ENCODE measurements at regions not wholly inside any gene's neighbourhood (a gene's known extent, or its start where the extent isn't known, plus 50 kb on each side); places are given as distances from the start of the nearest gene placed in this dataset.

GRCh38 chr5:13601112-13601511 is 343.4 kb downstream of the DNAH5 start:
- no peak overlapping the region for H3K4me3 ChIP-seq (ENCODE audit: extremely low read depth in 1 of 4, insufficient read depth in 2 of 4, low read depth in 3 of 4, low read length in 4 of 4)
- H2BK15ac ChIP-seq (ENCODE audit: low read length): no peak overlapping the region
- no peaks in the 10 kb centered on the region for H3K27me3 ChIP-seq (replicated peaks in 1 of 4; ENCODE audit: control insufficient read depth in 3 of 4, extremely low read depth in 1 of 4, insufficient read depth in 3 of 4, low read length in 3 of 4)
- no peak overlapping the region for H3K27ac ChIP-seq (ENCODE audit: low read depth, low read length)
- H3K18ac ChIP-seq (ENCODE audit: extremely low read depth, low read length): no peak overlapping the region
- H2BK120ac ChIP-seq (replicated peaks; ENCODE audit: low read depth, low read length): no peak overlapping the region
- no peak for TF ChIP-seq NRF1 (IDR thresholded peaks at IDR 0.05; ENCODE audit: low read depth, low read length)
- no peak for TF ChIP-seq POLR2A (IDR thresholded peaks at IDR 0.05; ENCODE audit: control extremely low read depth in 1 of 2, low read depth in 2 of 2, low read length in 2 of 2)
- no peak for TF ChIP-seq GABPA (IDR thresholded peaks at IDR 0.05; ENCODE audit: borderline replicate concordance, insufficient read depth, low read length)
- TF ChIP-seq HDAC2 (IDR thresholded peaks at IDR 0.05; ENCODE audit: borderline replicate concordance in 1 of 2, low read depth in 2 of 2, low read length in 2 of 2): no peak
- TF ChIP-seq ASH2L (IDR thresholded peaks at IDR 0.05; ENCODE audit: low read length): no peak
- TF ChIP-seq ATF3 (IDR thresholded peaks at IDR 0.05; ENCODE audit: insufficient read depth, low read depth, low read length): no peak
- TF ChIP-seq GTF2F1 (IDR thresholded peaks at IDR 0.05; ENCODE audit: borderline replicate concordance, low read depth, low read length): no peak
- TF ChIP-seq SIX5 (IDR thresholded peaks at IDR 0.05; ENCODE audit: low read depth, low read length): no peak
- no peak overlapping the region for H2BK5ac ChIP-seq (ENCODE audit: low read depth, low read length)
- H2BK12ac ChIP-seq (ENCODE audit: low read depth, low read length): no peak overlapping the region
- DNase-seq (ENCODE audit: low read depth in 1 of 2, low spot score in 2 of 2) (no peak), FAIRE-seq (no peak)
- no peaks in the 10 kb centered on the region for H3K79me1 ChIP-seq (ENCODE audit: low read depth, low read length)
- no peak overlapping the region for H4K91ac ChIP-seq (replicated peaks; ENCODE audit: insufficient read length, low read length)
- H4K20me1 ChIP-seq (replicated peaks in 1 of 2; ENCODE audit: control insufficient read depth in 1 of 2, insufficient read depth in 2 of 2, low read length in 2 of 2): no peaks in the 10 kb centered on the region
- H3K9ac ChIP-seq (replicated peaks in 1 of 4; ENCODE audit: extremely low read depth in 1 of 4, low read depth in 3 of 4, low read length in 3 of 4): no peak overlapping the region
- no peak overlapping the region for H2BK20ac ChIP-seq (ENCODE audit: low read length)
- no peaks in the 10 kb centered on the region for H3K4me1 ChIP-seq (replicated peaks in 1 of 4; ENCODE audit: control insufficient read depth in 3 of 4, insufficient read depth in 4 of 4, low read length in 3 of 4)
- peaks cover 0 to 4% of the 10 kb centered on the region in 2 experiments; a peak in 1 of 4 replicates for H3K9me3 ChIP-seq (ENCODE audit: insufficient read depth in 2 of 2, low read depth in 1 of 2, low read length in 1 of 2)
- H4K8ac ChIP-seq (ENCODE audit: extremely low read depth, insufficient read depth, low read length): no peak overlapping the region
- 92% methylated on average over 2 of the region's 2 CpGs; no CpG with 5 or more reads in 1 of the 2 experiments for WGBS, 2 experiments (ENCODE audit: extremely low coverage in 1 of 2, insufficient coverage in 1 of 2, insufficient read length in 1 of 2, insufficient replicate concordance in 2 of 2, low coverage in 1 of 2, low lambda C conversion rate in 2 of 2, missing lambda C conversion rate in 1 of 2)
- no peak overlapping the region for H3K4me2 ChIP-seq (ENCODE audit: insufficient read depth in 1 of 2, low read depth in 2 of 2, low read length in 2 of 2)
- H4K5ac ChIP-seq (ENCODE audit: insufficient read length, low read depth, low read length): no peak overlapping the region
- CTCF ChIA-PET (ENCODE audit: partially characterized antibody): interaction anchor here (1.0 kb wide), 1 partner anchor 83 kb away, joined by 3 read pairs; no protein-coding TSS in a partner anchor
- POLR2A ChIA-PET (ENCODE audit: partially characterized antibody): no interaction called here
- H3K56ac ChIP-seq (replicated peaks; ENCODE audit: insufficient read length, low read depth, low read length): no peak overlapping the region
- no peak overlapping the region for H3K14ac ChIP-seq (ENCODE audit: insufficient read length)
- no peaks in the 10 kb centered on the region for H3K36me3 ChIP-seq (ENCODE audit: control insufficient read depth in 2 of 4, insufficient read depth in 4 of 4, low read length in 3 of 4)
- H3K23me2 ChIP-seq (ENCODE audit: low read depth, low read length): no peaks in the 10 kb centered on the region
- no peak overlapping the region for H2AFZ ChIP-seq (ENCODE audit: low read length)
- H2AK5ac ChIP-seq (ENCODE audit: low read depth, low read length): no peak overlapping the region
- no peak overlapping the region for H3K23ac ChIP-seq (ENCODE audit: insufficient read length)
- H3K79me2 ChIP-seq (ENCODE audit: control insufficient read depth in 1 of 2, insufficient read depth in 2 of 2, low read length in 2 of 2): no peaks in the 10 kb centered on the region
- no peak overlapping the region for H3K4ac ChIP-seq (replicated peaks; ENCODE audit: insufficient read length, low read depth, low read length)

Measured in H1 (cell line).